Left lung (tissue), 4 donors: ENCODE measurements at regions not wholly inside any gene's neighbourhood (a gene's known extent, or its start where the extent isn't known, plus 50 kb on each side); places are given as distances from the start of the nearest gene placed in this dataset.

Source experiments
- ATAC-seq: fragments of 200-7000 bp; cut with Tn5 transposase; one replicate; pipeline ENCODE4 v1.9.1; 2020; ENCODE audit warnings: moderate library complexity
- DNase-seq, 4 donors: peaks; one replicate each; pipeline ENCODE4 v3.0.0-alpha.2; 2013 to 2020
- H3K27ac ChIP-seq, 2 donors: fragments of 200-600 bp; sonication (generic) in 1 of 2; one replicate each; pipeline versions ENCODE4 v1.5.0 to v1.8.0; 2020 to 2021
- H3K27me3 ChIP-seq, 2 donors: fragments of 200-600 bp; sonication (generic) in 1 of 2; one replicate each; pipeline versions ENCODE4 v1.5.0 to v1.8.0; 2020 to 2021
- H3K36me3 ChIP-seq, 2 donors: fragments of 200-600 bp; sonication (generic) in 1 of 2; one replicate each; pipeline versions ENCODE4 v1.5.0 to v1.8.0; 2020 to 2021
- H3K4me1 ChIP-seq, 2 donors: fragments of 200-600 bp; one replicate each; pipeline ENCODE4 v1.8.0; 2021
- H3K4me3 ChIP-seq, 2 donors: fragments of 200-600 bp; sonication (generic) in 1 of 2; one replicate each; pipeline versions ENCODE4 v1.5.0 to v1.8.0; 2020 to 2021; ENCODE audit warnings: mild to moderate bottlenecking in 1 of 2
- H3K9me3 ChIP-seq, 2 donors: fragments of 200-600 bp; sonication (generic) in 1 of 2; one replicate each; pipeline versions ENCODE4 v1.5.0 to v1.8.0; 2020 to 2021
- intact Hi-C, 2 donors: fragments of 100-400 bp; cut with DNase I; formaldehyde crosslinking; loops; one replicate each; pipeline versions ENCODE4 v1.11.2 to v1.14.2; 2022
- TF ChIP-seq, protein P1 (sequence below), 2 donors: fragments of 200-600 bp; sonication (generic) in 1 of 2; IDR thresholded peaks; one replicate each; pipeline versions ENCODE4 v1.5.0 to v1.8.0; 2021; ENCODE audit warnings: antibody characterized with exemption in 2 of 2
- donor health status: DM: no; HTN: yes; CAD: no.
- donor health status: DM: no; HTN: no; CAD: no.

DNA sequence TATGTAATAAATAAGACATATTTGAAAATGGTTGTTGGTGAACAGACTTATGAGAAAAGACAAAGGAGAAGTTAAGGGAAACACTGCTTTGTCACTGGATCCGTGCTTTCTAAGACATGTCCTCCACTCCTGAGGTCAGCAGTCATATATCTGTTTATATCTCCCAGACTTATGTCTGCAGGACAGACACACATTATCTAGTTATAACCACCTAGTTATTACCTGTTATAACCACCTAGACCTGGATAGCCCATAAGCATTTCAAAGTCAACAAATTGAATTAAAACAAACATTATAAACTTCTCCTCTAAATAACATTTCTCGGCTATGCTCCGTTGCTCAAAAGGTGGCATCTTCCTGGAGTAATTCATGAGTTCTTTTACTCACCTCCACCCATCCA lies 96.4 kb downstream of the SPRY2 start:
- H3K9me3 ChIP-seq = no peaks in the 10 kb centered on the region
- no peak overlapping the region for H3K27ac ChIP-seq
- no peak overlapping the region for H3K4me3 ChIP-seq
- H3K4me1 ChIP-seq = no peaks in the 10 kb centered on the region
- intact Hi-C loops = no loop called here
- no peak for ATAC-seq
- no peaks in the 10 kb centered on the region for H3K27me3 ChIP-seq
- no peak for DNase-seq
- H3K36me3 ChIP-seq = no peaks in the 10 kb centered on the region
- TF ChIP-seq, protein P1, sequence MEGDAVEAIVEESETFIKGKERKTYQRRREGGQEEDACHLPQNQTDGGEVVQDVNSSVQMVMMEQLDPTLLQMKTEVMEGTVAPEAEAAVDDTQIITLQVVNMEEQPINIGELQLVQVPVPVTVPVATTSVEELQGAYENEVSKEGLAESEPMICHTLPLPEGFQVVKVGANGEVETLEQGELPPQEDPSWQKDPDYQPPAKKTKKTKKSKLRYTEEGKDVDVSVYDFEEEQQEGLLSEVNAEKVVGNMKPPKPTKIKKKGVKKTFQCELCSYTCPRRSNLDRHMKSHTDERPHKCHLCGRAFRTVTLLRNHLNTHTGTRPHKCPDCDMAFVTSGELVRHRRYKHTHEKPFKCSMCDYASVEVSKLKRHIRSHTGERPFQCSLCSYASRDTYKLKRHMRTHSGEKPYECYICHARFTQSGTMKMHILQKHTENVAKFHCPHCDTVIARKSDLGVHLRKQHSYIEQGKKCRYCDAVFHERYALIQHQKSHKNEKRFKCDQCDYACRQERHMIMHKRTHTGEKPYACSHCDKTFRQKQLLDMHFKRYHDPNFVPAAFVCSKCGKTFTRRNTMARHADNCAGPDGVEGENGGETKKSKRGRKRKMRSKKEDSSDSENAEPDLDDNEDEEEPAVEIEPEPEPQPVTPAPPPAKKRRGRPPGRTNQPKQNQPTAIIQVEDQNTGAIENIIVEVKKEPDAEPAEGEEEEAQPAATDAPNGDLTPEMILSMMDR (IDR thresholded peaks at IDR 0.05) = no peak

DNA sequence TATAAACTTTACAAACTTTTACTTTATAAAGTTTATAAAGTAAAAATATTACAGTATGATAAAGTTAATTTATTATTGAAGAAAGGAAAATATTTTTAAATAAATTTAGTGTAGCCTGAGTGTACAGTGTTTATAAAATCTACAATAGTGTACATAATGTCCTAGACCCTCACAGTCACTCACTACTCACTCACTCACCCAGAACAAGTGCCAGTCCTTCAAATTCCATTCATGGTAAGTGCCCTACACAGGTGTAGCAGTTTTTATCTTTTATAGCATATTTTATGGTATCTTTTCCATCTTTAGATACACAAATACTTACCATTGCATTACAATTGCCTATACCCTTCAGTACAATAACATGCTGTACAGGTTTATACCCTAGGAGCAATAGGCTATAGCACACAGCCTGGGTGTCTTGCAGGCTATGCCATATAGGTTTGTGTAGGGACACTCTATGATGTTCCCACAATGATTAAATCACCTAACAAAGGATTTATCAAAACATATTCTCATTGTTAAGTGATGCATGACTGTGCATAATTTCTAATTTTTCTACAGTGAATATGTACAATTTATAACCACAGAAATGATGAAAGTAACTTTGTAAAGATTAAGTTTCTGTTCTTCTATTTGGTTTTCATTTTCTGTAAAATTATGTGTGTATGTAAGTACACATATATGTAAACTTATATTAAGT lies 98.0 kb downstream of the SPRY2 start:
- H3K36me3 ChIP-seq = no peaks in the 10 kb centered on the region
- ATAC-seq (peak; percentile 62), DNase-seq (peak in 1 of 4 donors; percentile 17)
- TF ChIP-seq, protein P1 (IDR thresholded peaks at IDR 0.05) = no peak
- no peaks in the 10 kb centered on the region for H3K9me3 ChIP-seq
- H3K27me3 ChIP-seq = no peaks in the 10 kb centered on the region
- no peaks in the 10 kb centered on the region for H3K4me1 ChIP-seq
- no peak overlapping the region for H3K4me3 ChIP-seq
- intact Hi-C loops = no loop called here
- H3K27ac ChIP-seq = no peak overlapping the region

DNA sequence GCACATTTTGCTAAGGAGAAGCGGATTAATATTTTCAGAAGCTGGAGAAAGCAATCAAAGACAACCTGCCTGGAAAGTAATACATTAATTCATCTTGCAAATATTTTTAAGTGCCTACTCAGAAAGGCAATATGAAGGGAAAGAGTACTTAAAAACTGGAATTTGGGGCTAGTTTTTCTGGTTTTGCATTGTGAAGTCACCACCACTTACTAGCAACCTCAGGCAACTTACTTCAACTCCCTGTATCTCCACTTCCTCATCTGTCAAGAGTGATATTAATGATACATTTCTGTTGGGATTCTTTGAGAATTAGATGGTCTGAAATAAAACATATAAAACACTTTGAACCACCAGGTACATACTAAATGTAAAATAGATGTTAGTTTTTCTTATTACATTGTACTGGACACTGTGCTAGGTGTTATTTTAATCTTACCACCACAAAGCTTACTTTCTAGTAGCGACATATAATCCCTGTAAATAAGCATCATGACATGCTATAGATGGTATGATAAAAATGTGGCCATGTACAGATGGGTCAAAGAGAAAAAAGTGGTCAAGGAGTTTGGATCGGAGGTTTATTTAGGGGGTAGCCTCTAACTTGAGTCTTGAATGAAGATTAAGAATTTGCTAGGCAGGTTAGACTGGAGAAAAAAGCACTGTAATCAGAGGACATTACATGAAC lies 101.2 kb downstream of the SPRY2 start:
- Histone ChIP-seq H3K4me3 (no peak overlapping the region), H3K4me1 (peaks cover 4 to 9% of the 10 kb centered on the region in 2 donors), H3K9me3 (no peaks in the 10 kb centered on the region), H3K27ac (peak overlapping the region; percentile 50 to 63), H3K36me3 (no peaks in the 10 kb centered on the region), H3K27me3 (no peaks in the 10 kb centered on the region)
- TF ChIP-seq, protein P1 (IDR thresholded peaks at IDR 0.05) = no peak
- intact Hi-C loops = no loop called here
- peak in 2 of 4 donors; percentile 34 to 71 for DNase-seq
- peak; percentile 71 for ATAC-seq

DNA sequence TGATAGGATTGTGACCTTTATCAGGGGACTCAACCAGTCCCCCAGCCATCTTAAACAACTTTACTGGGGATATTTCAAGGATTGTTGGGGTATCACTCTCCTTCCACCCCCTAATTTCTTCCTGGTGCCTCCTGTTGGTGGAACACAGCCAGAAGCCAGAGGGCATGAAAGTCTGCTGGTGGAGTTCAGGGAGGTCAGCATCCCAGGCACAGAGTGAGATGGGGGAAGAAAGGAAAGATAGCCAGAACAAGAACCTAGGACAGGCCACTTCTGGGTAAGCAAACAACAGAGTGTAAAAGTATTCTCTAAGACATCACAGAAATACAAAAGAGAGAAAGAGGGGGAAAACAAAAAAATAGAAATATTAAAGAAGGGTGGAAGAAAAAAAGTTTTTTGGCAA lies 101.8 kb downstream of the SPRY2 start:
- intact Hi-C loops = no loop called here
- ATAC-seq (peak; percentile 68), DNase-seq (no peak)
- H3K27me3 ChIP-seq = no peaks in the 10 kb centered on the region
- TF ChIP-seq, protein P1 (IDR thresholded peaks at IDR 0.05) = no peak
- H3K27ac ChIP-seq = peak overlapping the region; percentile 14 to 63
- no peak overlapping the region for H3K4me3 ChIP-seq
- H3K36me3 ChIP-seq = no peaks in the 10 kb centered on the region
- H3K9me3 ChIP-seq = no peaks in the 10 kb centered on the region
- H3K4me1 ChIP-seq = peaks cover 4 to 9% of the 10 kb centered on the region in 2 donors

DNA sequence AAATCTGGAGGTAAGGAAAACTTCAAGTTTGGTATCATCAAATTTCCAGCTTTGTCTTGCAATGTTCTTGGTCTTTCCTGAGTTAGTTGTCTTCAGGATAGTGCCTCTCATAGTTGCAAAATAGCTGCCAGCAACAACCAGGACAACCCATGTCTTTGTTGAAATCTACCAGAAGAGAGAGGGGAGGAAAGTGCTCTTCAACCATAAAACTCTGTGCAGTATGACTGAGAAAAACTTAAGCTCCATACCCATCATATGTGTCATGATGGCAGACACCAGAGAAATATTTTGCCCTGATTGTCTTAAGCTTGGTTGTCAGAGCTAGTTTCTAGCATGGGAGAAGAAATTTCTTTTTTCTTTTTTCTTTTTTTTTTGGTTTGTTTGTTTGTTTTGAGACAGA lies 103.3 kb downstream of the SPRY2 start:
- Histone ChIP-seq H3K4me3 (no peak overlapping the region), H3K27ac (no peak overlapping the region), H3K36me3 (no peaks in the 10 kb centered on the region), H3K9me3 (no peaks in the 10 kb centered on the region), H3K4me1 (peaks cover 4 to 9% of the 10 kb centered on the region in 2 donors), H3K27me3 (no peaks in the 10 kb centered on the region)
- TF ChIP-seq, protein P1 (IDR thresholded peaks at IDR 0.05) = no peak
- DNase-seq (no peak), ATAC-seq (no peak)
- intact Hi-C loops = no loop called here
